NCI-H2081 (cell line): ENCODE measurements at regions not wholly inside any gene's neighbourhood (a gene's known extent, or its start where the extent isn't known, plus 50 kb on each side); places are given as distances from the start of the nearest gene placed in this dataset.
"Not testable (repeated sequence)": the region's sequence is repeated elsewhere in the genome, so short reads cannot be mapped to it uniquely, and the experiment has no call there.

Experiments used
- DNase-seq, 2 experiments: peaks; one replicate each; lab custom pipeline; 2025; lab: John Stamatoyannopoulos, UW

DNA sequence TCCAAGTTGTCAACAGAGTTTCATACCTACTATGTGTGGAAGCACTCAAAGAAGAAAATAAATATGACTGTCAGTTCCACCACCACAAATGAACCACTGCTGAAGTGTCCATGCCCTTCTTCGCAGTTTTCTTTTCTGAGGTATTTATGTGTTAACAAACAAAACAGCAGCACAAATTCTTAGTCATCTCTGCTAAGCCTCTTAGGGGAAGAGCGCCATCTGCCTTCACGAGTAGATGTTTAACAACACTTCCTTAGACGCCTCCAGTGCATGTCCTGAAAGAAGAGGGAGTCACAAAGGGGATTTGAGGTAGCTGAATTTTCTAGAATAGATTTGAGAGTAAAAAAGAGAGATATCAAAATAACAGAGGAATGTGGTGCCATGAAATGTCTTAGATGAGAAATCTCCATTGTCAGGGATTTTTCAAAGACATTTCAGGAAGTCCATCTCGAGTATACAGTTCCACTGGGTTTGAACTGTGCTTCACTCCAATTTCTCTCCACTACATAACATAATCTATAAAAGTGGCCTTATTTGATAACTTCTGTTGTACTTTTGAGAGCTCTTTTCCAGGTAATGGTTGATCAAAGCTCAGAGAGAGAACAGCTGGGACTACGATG, 775.3 kb upstream of the POM121L12 start:
- DNase-seq: no peak

DNA sequence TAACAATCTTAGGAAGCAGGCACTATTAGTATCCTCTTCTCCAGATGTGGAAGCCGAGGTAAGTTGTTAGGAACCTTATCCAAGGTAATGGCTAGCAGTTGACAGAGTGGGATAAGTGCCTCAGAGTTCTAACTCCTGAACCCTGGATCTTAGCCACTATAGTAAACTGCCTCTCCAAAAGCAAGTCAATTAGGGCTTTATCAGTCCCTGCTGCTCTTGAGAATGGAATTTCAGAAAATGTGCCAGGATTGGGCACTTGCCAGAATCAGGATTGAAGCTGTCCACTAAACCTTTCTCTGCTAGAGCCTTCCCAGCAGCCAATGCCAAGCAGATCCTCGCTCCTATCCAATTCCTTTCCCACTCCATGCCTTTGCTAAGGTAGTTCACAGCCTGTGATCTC, 777.5 kb upstream of the POM121L12 start:
- no peak for DNase-seq

DNA sequence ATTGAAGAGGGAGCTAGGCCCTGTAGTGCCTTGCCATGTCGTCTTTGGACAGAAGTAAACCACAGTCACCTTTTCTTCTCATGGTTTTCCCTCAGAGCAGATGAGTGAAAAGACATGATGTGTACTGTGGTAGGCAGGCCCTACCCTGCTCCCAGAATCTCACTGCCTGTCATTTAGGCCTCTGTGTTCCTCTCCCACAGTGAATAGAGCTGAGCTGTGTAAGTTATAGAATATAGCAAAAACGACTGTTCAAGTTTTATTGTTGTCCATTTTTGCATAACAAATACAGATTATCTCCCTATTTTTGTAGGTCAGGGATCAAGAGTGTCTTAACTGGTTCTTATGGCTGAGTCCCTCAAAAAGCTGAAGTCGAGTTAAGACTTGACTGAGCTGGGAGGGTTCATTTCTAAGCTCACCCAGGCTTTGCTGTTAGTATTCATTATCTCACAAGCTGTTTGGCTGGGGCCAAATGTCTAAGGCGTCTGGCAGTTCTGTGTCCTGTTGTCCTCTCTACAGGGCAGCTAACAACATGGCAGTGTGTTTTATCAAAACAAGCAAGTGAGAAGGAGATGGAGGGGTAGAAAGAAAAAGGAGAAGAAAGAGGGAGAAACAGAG, 780.9 kb upstream of the POM121L12 start:
- DNase-seq: no peak

DNA sequence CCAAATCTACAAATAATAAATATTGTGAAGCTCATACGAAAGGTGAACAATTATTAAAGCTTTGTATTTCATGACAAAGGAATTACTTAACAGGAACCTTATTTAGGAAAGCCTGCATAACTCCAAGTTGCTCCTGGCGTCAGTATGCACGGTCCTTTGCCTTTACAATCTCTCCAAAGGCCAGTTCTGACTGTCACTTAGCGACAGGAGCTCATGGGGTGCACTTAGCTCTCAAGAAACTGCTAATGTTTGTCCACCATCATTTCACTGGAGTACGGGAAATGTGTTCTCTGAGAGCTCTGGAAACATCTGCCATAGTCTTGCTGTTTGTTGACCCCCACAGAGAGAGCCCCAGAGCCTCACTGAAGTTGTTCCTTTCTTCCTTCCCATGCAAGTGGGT, 781.5 kb upstream of the POM121L12 start:
- no peak for DNase-seq

DNA sequence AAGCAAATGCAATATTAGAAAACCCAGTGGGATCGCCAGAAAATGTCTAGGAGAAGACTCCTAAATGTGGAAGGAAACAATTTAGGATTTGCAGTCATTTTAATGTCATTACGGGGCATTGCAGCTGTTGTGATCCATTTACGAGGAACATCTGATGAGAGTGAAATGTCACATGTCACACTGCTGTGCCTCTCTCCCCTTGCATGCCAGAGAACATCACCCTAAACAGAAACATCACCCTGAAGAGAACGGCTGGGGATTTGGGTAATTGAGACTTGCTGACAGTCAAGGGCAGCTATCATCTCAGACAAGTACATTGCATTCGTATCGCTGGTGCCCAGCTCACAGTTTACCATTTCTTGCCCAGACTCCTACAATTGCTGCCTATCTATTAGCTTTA, 785.7 kb upstream of the POM121L12 start:
- DNase-seq: no peak

DNA sequence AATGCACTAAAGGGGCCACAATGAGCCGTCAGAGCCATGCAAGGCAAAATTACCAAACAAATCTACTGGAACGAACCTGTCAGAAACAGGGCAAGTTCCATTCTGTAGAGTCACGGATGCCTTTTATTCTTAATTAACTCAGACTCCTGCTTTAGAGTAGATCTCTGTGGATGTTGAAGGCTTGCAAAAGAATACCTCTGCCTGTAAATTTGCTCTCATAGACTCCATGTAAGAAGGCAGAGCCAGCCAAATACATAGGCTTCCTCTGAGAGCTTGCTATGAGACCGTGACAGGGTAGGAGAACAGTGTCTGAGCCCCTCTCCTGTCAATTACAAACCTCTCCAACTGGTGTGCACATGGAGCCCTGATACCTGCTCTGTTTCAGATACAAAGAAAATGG, 787.9 kb upstream of the POM121L12 start:
- DNase-seq: no peak

DNA sequence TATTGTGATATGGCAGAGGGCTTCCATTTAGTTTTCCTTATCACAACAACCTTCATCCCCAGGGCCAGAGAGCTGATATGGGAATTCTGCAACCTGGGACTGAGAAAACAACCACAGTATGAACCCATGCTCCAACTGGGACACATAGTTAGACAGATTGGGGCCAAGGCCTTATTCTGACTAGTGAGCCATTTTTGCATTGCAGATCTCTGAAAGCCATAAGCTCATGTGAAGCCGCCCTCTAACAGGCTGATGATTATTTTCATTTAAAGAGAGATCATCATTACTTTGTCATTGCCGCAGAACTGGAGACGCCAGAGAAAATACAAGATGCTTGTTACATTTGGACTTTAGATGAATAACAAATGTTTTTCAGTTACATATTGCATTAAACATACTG, 791.7 kb upstream of the POM121L12 start:
- DNase-seq: no peak

DNA sequence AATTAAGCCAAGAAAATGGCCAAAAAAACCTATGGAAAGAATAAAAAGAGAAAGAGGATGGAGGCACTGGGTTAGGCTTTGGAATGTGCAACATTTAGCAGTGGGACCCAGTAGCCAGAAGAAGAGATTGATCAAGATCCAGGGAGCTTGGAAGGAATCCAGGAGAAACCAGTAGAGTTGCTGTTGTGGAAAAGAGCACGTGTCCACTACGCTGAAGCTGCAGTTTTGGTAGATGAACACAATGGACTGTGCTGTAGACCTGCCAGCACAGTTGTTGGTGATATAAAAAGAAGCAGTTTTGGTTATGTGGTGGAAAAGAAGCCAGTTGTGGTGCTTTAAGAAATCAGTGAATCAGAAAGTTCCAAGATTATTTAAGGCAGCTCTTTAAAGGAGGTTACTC, 802.2 kb upstream of the POM121L12 start:
- DNase-seq: no peak

DNA sequence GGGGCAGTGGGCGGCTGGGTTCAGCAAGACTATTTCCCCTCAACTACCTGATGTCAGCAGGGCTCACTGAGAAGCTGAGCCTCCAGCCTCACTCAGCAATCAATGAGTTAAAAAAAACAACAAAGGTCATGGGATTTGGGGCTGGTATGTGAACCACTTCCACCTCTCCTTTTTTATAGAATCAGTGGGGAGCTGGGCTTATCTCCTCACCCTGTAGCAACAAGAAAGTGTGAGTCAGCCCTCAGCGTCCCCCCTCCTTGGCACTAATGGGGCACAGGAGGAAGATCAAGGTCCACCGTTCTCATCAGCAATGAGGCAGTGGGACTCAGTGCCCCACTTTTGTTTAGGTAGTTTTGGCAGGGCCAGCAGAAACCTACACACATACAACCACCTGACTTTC, 823.5 kb upstream of the POM121L12 start:
- no peak for DNase-seq

DNA sequence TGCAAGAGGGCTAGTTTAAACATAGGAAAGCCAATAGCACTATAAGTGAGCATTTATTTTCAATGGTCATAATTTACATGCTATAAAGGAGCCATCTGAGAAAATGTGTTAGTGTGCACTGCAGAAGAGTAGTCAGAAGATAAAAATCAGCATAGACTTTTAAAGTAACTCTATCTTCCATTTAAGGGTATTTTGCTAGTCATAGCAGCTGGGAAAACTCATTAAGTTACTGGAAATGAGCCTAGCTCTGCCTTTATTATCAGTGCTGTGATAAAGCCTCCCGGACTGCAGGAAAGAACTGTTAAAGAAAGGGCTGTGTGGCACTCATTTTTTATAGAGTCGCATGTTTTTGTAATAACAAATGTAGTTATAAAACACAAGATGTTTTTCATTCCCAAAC, 825.8 kb upstream of the POM121L12 start:
- DNase-seq: no peak

DNA sequence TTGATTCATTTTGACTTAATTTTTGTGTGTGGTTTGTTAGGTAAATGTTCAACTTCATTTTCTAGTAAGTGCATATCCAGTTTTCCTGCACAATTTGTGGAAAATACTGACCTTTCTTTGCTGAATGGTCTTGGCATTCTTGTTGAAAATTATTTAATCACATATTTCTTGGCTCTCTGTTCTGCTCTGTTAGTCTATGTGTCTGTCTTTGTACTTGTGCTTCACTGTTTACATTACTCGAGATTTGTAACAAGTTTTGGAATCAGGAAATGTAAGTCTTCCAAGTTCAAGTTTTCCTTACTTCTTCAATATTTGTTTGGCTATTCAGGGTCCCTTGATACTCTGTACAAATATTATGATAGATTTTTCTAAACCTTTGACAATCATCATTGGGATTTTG, 838.2 kb upstream of the POM121L12 start:
- no peak for DNase-seq

DNA sequence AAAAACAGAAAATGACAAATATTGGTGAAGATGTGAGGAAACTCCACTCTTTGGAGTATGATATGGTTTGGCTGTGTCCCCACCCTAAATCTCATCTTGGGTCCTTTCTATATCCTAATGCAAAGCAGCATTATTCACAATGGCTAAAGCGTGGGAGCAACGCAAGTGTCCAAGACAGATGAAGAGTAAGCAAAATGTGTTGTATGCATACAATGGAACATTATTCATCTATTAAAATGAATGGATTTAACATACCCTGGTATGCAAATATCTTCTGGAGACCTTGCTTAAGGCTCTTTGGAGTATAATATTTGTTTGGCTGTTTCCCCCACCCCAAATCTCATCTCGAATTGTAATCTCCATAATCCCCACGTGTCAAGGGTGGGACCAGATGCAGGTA, 839.8 kb upstream of the POM121L12 start:
- no peak for DNase-seq

DNA sequence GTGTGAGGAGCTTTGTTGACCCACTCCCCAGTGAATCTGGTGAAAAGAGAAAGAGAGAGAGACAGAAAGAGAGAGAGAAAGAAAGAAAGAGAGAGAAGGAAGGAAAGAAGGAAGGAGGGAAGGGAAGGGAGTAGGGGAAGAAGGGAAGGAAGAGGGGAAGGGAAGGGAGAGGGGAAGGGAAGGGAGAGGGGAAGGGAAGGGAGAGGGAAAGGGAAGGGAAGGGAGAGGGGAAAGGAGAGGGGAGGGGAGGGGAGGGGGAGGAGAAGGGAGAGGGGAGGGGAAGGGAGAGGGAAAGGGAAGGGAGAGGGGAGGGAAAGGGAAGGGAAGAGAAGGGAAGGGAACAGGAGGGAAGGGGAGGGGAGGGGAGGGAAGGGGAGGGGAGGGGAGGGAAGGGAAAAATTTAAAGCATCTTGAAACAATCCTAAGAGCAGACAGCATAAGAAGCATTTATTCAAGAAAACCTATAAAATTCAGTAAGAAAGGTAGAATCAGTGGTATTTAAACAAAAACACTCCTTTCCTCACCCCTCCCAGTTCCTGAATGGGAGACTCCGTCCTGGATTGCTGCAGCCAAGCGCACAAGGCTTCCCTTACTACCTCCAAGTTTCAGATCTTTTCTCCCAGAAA, 846.2 kb upstream of the POM121L12 start:
- DNase-seq: no peak

DNA sequence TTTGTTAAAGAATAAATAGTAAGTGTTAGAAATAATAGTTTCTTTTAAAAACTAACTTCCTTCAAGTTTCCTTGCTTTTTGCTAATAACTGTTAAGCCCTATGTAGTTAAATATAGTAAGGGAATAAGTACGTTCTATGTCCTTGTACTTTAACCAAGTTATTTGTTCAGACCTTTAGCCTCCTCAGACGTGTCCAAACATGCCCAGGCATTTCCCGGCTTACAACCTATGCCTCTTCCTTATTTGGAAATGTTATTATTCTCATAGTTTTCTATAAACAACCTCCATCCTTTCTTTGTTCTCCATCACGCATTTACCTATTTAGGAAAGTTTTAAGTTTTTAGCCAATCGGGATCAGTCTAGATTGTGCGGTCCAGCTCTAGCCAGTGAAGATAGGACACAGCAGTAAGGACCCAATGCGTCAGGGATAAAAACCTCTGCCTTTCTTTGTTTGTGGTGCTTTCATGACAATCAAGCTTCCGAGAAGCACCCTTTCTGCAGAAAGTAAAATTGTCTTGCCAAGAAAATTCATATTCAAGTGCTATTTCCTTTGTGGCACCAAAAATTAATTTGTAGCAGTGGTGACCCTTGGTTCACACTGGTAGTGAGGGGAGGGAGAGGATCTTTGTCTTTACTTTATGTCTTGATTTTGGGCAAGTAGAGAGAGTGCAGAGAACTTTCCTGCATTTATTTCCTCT, 851.3 kb upstream of the POM121L12 start:
- DNase-seq: no peak

DNA sequence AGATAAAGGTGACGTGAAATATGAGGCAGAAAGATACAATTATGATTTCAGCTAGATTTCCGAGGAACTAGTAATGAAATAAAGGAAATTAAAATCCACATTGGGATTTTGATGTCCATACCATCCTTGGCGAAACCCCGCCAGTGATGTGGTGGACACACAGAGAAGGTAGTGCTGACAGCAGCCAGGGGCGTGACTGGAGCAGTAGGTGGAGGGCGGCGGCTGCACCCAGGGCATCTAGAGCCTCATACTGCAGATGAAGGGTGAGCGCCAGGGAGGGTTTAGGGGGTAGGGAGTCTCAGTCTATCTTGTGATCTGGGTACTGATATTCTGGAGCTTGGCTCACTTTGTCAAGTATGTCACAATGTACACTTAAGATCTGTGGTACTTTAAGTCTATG, 855.5 kb upstream of the POM121L12 start:
- no peak for DNase-seq

DNA sequence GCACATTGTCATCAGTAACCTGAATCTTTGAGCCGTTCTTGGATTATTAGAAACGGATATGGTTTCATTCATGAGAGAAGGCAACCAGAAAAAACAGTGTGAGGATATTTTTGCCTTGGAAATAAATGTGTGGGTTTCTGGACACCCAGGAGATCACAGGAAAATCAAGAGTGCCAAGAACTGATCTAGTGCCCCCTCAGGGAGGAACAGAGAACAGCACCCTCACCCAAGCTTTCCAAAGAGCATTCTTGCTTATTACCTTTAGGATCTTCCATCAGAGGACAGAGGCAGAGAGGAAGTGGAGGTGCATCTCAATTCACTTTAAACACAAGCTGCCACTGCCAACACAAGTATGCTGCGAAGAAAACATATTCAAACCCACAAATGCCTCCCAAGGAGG, 851.5 kb upstream of the COBL start:
- no peak for DNase-seq

DNA sequence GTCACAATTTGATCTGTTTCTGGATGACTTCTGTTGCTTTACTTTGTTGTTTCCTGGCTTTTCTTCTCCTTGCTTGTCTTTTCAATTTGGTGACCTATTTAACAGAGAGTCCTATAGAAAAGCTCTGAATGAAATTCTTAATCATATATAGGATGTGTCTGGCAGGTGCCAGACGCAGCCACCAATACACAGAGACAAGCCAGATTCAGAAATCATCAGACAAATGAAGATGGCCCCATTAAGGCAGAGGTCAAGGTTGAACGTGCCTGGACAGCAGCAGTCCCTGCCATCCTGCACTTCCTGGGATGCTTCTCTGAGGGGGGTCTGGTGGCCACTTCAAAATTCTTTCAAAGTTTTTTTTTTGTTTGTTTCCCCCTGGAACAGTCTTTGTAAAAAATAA, 846.7 kb upstream of the COBL start:
- DNase-seq: no peak

DNA sequence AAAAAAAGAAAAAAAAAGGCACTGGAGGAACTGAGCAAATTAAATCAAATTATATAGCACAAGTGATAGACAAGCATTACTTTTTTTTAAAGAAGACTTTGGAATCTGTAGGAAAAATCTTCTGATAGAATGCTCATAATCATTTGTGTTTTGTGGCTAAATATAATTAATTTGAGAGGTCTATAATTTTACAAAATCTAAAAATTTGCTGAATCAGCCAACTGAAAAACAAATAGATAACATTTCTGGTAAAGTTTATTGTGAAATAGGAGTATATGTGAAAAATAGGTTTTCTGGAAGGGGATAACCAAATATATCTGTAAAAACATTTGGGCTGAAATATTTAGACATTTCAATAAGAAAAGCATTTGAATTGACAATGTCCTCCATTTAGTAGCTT, 844.9 kb upstream of the COBL start:
- DNase-seq: no peak

DNA sequence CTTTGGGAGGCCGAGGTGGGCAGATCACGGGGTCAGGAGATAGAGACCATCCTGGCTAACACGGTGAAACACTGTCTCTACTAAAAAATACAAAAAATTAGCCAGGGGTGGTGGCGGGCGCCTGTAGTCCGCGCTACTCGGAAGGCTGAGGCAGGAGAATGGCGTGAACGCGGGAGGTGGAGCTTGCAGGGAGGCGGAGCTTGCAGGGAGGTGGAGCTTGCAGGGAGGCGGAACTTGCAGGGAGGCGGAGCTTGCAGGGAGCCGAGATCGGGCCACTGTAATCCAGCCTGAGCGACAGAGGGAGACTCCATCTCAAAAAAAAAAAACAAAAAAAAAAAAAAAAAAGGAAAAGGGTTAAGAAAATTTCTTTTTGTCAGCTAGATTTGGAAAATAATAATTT, 842.8 kb upstream of the COBL start:
- not testable (repeated sequence) for DNase-seq

DNA sequence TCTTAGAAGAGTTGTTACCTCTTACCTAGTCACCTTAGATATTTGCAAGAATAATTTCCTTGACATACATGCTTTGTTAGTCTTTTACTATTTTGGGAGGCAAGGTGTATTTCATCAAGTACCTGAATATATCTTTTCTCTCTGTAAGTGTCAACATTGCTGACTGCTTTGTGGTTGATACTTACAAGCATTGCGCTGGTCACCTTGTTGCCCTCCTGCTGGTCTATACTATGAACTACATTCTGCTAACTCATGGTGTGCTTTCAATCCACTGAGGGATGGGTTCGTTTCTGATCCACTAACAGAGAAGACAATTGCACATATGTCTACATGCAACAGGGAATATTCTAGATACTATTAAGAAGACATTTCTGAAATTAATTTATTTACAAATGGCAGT, 837.8 kb upstream of the COBL start:
- no peak for DNase-seq

DNA sequence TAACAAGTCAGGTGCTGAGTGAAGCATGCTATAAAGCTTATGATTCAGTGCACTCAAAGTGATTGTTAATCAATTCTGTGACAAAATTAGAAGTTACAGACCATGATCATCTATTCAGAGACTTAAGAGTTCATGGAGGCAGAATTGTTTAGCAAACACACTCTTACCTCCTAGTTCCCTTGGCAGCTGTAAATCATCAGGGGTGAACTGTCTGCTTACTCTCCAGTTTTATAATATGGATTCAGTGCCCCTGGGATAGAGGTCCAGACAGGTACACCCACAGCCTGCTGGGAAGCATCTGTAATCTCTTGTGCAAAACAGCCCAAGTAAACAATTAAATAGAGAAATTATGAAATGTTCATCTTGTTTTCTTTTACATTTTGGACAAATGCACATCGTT, 835.0 kb upstream of the COBL start:
- no peak for DNase-seq

DNA sequence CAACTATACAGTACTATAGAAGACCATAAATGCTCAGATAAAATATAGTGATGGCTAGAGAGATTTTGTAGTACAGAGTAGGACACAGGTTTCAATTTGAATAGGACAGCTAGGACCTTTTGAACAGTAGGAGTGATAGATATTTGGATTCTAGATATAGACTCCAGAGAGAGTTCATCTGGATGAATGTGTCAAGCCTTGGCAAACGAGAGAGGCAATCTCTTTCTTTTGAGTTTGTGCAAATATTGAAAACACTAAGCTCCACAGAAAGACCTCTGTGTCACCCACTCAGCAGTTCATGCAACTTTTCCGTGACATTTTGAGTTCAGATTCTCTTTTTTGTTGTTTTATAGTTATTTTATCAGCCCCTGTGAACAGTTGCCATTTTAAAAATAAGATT, 834.3 kb upstream of the COBL start:
- DNase-seq: no peak

DNA sequence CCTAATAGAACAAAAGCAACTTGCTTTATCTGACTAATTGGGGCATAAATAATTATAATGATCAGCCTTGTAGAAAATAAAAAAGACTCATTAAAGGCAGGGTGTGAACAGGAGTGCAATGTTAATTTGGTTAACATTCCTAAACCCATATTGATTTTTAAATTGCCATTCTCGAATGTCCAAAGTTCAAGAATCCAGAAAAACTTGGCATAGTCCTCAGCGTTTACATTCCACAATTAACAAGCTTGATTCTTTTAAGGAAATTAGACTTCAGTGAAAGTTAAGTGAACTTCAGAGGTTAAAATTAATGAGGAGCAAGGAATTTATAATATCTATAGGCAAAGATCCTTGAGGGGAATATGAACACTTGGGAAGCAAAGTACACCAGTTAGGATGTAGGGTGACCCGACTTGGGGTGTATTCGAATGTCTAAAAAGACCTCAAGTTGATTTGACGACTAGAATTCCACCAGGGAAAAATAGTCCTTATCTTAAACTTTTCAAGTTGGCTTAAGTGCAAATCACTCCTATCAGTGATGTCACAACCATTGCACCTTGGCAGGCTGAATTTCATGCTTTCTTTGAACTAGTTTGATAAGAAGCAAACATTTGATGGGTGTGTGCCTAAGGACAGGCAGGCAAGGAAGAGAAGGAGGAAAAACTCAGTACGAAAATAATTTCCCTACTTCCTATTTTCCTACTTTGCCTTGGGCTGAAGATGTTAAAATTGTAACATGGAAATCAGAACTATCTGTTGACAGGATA, 830.4 kb upstream of the COBL start:
- DNase-seq: no peak
